Osteoblast (primary cell): ENCODE measurements at regions not wholly inside any gene's neighbourhood (a gene's known extent, or its start where the extent isn't known, plus 50 kb on each side); places are given as distances from the start of the nearest gene placed in this dataset.

Experiments
- DNase-seq: peaks from one replicate; pipeline ENCODE4 v3.0.0; 2011; ENCODE audit warnings: low spot score, mixed read lengths; ENCODE audit not compliant: insufficient read length; ENCODE audit errors: missing footprints
- H2AFZ ChIP-seq: 2 replicates; pipeline ENCODE4 v1.6.0; 2011; ENCODE audit warnings: mild to moderate bottlenecking, low read length
- H3K27ac ChIP-seq: 2 replicates; pipeline ENCODE4 v1.5.1; 2011; ENCODE audit warnings: mild to moderate bottlenecking, low read depth, low read length, moderate library complexity
- H3K27me3 ChIP-seq: 2 replicates; pipeline ENCODE4 v1.6.0; 2012; ENCODE audit warnings: mild to moderate bottlenecking, control low read depth, inconsistent platforms, low read length, moderate library complexity; ENCODE audit not compliant: insufficient read depth
- H3K36me3 ChIP-seq: 2 replicates; pipeline ENCODE4 v1.5.1; 2011; ENCODE audit warnings: mild to moderate bottlenecking, low read length, control low read depth, moderate library complexity; ENCODE audit not compliant: insufficient read depth
- H3K4me1 ChIP-seq: 2 replicates; pipeline ENCODE4 v1.5.1; 2011; ENCODE audit warnings: mild to moderate bottlenecking, low read length, control low read depth, moderate library complexity; ENCODE audit not compliant: insufficient read depth
- H3K4me2 ChIP-seq: 2 replicates; pipeline ENCODE4 v1.6.0; 2011; ENCODE audit warnings: mild to moderate bottlenecking, low read length; ENCODE audit not compliant: insufficient read depth
- H3K4me3 ChIP-seq: fragments of 200-600 bp; sonication (generic); 3 replicates; pipeline ENCODE4 v1.5.1; 2012; ENCODE audit warnings: mild to moderate bottlenecking, low read length, inconsistent platforms; ENCODE audit not compliant: insufficient read depth
- H3K79me2 ChIP-seq: 2 replicates; pipeline ENCODE4 v1.6.0; 2012; ENCODE audit warnings: mild to moderate bottlenecking, low read length, control low read depth, inconsistent platforms; ENCODE audit not compliant: insufficient read depth
- H3K9me3 ChIP-seq: 2 replicates; pipeline ENCODE4 v1.5.1; 2011; ENCODE audit warnings: low read depth, low read length, control low read depth
- H4K20me1 ChIP-seq: 2 replicates; pipeline ENCODE4 v1.6.0; 2012; ENCODE audit warnings: mild to moderate bottlenecking, low read length, control low read depth; ENCODE audit not compliant: insufficient read depth
- CTCF ChIP-seq: IDR thresholded peaks from 2 replicates; pipeline ENCODE4 v1.5.1; 2011; ENCODE audit warnings: mild to moderate bottlenecking, low read depth, low read length, moderate library complexity; ENCODE audit errors: extremely low read depth

GRCh38 chr10:111593578-111593977 is 516.7 kb downstream of the ADRA2A start:
- Histone ChIP-seq H3K36me3 (no peaks in the 10 kb centered on the region), H3K4me3 (no peak overlapping the region), H3K4me1 (no peaks in the 10 kb centered on the region), H3K27ac (no peak overlapping the region), H3K27me3 (no peaks in the 10 kb centered on the region), H3K9me3 (no peaks in the 10 kb centered on the region), H3K79me2 (no peaks in the 10 kb centered on the region), H4K20me1 (no peaks in the 10 kb centered on the region), H3K4me2 (no peak overlapping the region), H2AFZ (no peak overlapping the region)
- no peak for TF ChIP-seq CTCF
- DNase-seq = no peak

GRCh38 chr10:111595173-111595572 is 518.3 kb downstream of the ADRA2A start:
- Histone ChIP-seq H3K27me3 (no peaks in the 10 kb centered on the region), H3K4me2 (no peak overlapping the region), H3K4me1 (no peaks in the 10 kb centered on the region), H2AFZ (no peak overlapping the region), H3K9me3 (no peaks in the 10 kb centered on the region), H3K36me3 (no peaks in the 10 kb centered on the region), H4K20me1 (no peaks in the 10 kb centered on the region), H3K79me2 (no peaks in the 10 kb centered on the region), H3K27ac (no peak overlapping the region), H3K4me3 (no peak overlapping the region)
- no peak for DNase-seq
- TF ChIP-seq CTCF = no peak

- no peak overlapping the region for H3K4me2 ChIP-seq
- H4K20me1 ChIP-seq = no peaks in the 10 kb centered on the region
- H3K4me1 ChIP-seq = no peaks in the 10 kb centered on the region
- H3K9me3 ChIP-seq = no peaks in the 10 kb centered on the region
- H2AFZ ChIP-seq = no peak overlapping the region
- no peaks in the 10 kb centered on the region for H3K36me3 ChIP-seq
- H3K79me2 ChIP-seq = no peaks in the 10 kb centered on the region
- no peak for DNase-seq
- peak; percentile 87 for TF ChIP-seq CTCF
- H3K27ac ChIP-seq = no peak overlapping the region
- no peaks in the 10 kb centered on the region for H3K27me3 ChIP-seq
- no peak overlapping the region for H3K4me3 ChIP-seq
Observed at GRCh38 chr10:111598433-111599059, 521.7 kb downstream of the ADRA2A start.

DNA sequence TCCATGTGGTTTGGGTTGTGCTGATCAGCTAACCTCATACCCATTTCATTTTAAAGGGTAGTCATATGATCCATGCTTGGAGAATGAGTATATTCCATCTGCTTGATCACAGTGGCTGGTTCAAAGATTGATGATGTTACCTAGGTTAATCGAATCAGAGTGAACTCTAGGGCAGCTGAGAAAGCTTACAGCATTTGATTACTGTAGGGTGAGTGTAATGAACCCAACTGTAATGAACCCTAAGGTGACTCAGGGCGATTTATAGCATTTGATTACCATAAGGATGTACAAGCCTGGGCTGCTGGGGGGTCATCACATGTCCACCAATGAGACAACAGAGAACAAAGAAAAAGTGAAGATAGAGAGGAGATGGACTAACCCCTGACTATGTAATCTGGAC is 523.1 kb downstream of the ADRA2A start:
- Histone ChIP-seq H3K4me1 (no peaks in the 10 kb centered on the region), H2AFZ (no peak overlapping the region), H3K4me2 (no peak overlapping the region), H3K9me3 (no peaks in the 10 kb centered on the region), H3K79me2 (no peaks in the 10 kb centered on the region), H3K27ac (no peak overlapping the region), H3K27me3 (no peaks in the 10 kb centered on the region), H3K36me3 (no peaks in the 10 kb centered on the region), H3K4me3 (no peak overlapping the region), H4K20me1 (no peaks in the 10 kb centered on the region)
- no peak for DNase-seq
- TF ChIP-seq CTCF = no peak
